NCI-H2227 treated with DMSO at 0.1 percent for 48 hours (cell line): ENCODE measurements at regions not wholly inside any gene's neighbourhood (a gene's known extent, or its start where the extent isn't known, plus 50 kb on each side); places are given as distances from the start of the nearest gene placed in this dataset.
"Not testable (repeated sequence)": the region's sequence is repeated elsewhere in the genome, so short reads cannot be mapped to it uniquely, and the experiment has no call there.

Experiments used
- DNase-seq: peaks from one replicate; lab custom pipeline; 2025; lab: John Stamatoyannopoulos, UW

DNA sequence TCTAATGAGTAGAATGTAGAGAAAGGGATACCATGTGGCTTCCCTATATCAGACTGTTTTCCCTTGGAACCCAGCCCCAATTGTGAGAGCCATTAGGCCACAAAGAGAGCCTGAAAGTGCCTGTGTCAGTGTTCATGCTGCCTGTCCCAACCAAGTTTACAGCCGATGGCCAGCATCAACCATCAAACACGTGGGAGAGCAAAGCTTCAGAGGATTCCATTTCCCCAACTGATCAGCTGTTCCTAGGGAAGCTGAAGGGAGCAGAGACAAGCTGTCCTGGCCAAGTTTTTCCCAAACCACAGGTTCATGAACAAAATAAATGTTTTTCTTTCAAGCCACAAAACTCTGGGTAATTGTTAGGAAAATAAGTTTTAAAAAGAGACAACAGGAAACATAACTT, 589.0 kb upstream of the DEFB115 start:
- not testable (repeated sequence) for DNase-seq

DNA sequence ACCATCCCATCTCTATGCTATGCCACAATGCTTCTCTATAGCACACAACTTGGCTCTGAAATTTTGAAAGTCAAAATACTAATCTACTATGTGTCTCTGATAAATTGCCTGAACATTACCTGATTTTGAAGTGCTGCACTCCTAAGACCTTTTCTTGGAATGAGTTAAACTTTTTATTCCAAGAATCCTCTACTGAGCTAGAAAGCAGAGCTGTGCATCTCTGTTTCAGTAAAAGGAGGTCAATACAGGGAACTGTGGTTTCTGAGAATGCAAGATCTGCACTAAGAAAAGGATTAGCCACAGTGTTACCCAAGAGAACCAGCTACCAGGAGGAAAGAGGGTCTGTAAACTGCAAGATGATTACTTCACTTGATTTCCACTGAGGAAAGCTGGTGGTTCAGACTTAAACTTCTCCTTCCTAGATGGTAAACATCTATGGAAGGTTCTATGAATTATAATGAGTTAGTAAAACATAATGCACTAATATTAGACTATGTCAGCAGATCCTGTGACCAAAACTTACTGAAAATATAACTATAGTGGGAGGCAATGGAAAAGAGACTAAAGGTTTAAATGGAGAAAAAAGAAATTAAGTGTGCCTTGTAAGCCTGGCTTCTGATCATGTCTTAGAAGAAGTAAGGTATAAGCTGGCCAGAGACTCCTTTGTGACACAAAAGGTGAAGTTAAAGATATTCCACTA, 588.0 kb upstream of the DEFB115 start:
- not testable (repeated sequence) for DNase-seq

DNA sequence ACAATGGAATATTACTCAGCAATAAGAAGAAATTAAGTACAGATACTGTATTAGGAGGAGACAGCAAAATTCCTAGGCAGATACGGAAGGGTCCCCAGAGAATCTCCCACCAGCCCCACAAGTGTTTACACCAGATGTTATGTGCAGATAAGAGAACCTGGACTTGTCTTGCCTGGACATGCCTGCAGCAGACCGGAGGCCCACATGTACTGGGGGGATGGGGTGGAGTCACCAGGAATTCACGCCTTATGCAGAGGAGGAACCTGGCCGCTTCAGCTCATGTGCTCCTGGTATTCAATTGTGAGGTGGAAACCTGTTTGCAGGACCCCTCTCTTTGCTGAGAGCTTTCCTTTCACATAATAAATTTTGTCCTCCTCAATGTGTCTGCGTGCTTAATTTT, 586.3 kb upstream of the DEFB115 start:
- not testable (repeated sequence) for DNase-seq

DNA sequence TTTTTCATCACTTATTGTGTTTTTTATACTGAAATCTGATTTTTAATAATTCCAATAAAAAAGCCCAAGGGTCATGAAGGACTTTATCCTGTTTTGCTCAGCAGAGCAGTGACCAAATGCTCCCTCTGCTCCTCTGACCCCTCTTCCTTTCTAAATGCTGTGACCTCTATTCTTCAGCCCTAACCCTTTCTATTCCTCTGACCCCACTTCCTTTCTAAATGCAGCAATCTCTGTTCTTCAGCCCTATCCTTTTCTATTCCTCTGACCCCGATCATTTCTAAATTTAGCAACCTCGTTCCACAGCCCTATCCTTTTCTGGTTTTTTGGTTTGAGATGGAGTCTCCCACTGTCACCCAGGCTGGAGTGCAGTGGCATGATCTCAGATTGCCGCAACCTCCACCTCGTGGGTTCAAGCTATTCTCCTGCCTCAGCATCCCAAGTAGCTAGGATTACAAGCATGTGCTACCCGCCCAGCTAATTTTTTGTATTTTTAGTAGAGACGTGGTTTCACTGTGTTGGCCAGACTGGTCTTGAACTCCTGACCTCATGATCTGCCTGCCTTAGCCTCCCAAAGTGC, 581.4 kb upstream of the DEFB115 start:
- not testable (repeated sequence) for DNase-seq

DNA sequence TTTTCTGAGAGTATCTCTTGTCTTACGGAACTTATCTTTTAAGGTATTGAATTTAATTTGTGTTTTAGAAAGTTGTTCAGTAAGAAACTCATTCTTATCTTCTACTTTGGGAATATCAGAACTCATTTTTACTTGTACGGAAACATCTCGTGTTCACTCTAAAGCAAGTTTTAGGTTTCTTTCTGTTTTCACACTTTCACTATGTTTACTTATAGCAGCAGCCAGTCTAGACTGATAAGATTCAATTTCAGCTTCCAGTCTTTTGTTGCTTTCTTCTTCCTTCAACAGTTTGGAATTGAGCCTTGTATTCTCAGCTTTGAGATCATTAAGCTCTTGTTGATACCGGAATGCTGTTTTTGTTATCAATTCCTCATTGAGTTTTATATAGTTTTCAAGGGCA, 575.2 kb upstream of the DEFB115 start:
- DNase-seq: not testable (repeated sequence)

DNA sequence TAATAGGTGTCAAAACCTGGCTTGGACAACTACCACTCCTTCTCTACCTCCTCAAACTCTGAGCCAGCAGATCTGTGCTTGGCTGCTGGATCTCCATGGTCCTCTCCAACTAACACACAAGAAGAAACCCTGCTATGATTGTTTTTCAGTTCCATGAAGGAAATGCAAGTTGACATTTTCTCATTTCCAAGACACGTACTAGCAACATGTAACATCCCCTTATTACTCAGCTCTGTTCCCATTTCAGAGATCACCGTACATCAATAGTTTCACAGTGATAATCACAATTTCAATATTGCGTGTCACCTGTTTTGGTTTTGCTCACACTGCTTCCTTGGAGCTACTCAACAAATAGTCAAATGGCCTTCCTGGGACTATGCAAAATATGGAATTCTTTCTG, 544.6 kb upstream of the DEFB115 start:
- not testable (repeated sequence) for DNase-seq

DNA sequence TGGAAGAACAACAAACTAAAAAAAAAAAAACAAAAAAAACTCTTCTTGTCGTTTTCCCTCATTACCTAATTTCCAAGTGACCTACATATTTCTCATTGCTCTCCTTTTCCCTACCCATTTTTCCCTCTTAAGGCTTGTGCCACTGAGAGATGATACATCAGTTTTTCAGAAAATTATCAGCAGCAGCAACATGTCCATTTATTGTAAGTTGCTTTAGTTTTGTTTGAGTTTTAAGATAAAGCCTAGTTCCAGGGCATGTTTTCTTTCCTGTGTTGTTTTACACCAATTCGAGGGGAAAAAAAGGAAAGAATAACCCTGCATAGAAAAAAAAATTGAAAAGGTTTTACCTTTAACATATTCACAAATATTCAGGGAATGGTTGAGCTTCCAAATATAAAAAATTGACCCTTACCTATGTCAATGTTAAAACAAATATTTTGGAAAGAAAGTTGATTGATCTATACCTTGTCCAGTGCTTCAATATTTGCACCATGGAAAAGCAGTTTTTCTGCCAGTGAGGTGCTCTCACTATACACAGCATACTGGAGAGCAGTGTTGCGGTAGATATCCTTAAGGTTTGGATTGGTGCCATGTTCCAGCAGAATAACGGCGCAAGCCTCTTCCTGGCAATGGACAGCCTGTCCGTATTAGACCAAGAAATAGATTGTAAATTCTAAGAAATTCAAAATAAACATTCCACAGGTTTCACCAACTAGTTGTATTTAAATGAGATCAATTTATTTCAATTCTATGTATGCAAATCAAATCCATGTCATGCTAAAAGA, 537.9 kb upstream of the DEFB115 start:
- not testable (repeated sequence) for DNase-seq

DNA sequence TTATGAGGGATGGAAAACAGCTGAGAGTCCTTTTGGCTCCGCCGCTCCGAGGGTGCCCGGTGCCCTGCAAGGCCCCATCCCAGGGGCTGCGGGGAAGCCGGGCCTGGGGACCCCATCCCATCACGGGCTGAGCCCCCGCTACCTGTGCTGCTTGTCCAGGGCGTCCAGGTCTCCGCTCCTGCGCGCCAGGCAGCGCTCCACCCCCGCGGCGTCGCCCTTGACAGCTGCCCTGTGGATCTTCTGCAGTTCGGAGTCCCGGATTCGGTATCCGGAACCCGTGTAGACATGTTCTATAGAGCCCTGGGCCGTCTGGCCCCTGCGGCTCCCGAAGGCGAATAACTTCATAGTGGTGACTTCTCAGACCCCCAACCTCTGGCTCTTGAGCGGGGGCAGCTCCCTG, 534.0 kb upstream of the DEFB115 start:
- DNase-seq: not testable (repeated sequence)

DNA sequence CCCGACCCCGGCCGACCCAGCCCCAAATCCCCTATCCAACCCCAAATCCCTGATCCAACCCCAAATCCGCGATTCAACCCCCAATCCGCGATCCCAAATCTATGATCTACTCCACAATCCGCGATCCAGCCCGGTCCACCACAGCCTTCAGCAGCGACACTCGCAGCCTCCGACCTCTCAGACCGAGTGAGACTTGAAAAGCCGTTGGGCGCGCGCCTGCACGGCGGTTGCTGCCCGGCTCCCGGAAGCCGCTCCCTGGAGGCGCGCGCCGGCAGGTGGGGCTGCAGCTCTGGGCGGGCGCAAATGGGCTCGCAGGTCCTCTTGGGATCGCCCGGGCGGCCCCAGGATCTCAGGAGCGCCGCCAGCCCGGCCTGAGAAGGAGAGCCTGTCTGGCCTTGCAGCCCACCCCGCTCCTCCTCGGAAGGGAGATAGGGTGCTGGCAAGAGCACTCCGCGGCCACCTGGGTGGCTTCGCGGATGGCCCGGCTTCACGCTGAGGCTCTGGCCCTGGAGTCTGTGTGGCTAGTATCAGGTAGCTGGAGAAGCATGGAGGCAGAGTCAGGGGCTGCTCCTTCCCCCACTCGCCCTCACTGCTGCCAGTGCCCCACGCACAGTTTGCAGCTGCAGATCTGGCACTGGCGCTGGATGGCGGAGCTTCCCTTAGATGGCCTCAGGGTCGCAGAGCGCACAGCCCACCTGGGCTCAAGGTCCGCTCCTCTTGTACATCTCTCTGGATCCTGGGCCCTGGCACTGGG, 533.4 kb upstream of the DEFB115 start:
- peak; percentile 2 for DNase-seq

DNA sequence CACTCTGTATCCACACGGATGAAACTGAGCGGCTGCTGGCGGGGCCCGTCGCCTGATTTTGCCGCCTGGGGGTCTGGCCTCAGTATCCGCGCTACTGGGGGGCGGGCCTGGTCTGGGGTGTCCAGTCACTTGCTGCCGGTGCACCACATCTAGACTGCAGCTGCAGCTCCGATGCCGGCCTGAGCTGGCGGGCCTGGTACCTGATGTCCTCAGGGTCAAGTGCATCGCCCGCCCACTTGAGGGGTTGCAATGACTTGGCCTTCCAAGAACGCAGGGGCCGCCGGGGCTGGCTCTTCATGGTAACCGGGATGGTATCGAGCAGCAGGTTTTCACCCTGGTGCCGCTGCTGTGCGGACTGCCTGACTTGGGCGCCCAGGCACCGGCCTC, 532.8 kb upstream of the DEFB115 start:
- DNase-seq: not testable (repeated sequence)

DNA sequence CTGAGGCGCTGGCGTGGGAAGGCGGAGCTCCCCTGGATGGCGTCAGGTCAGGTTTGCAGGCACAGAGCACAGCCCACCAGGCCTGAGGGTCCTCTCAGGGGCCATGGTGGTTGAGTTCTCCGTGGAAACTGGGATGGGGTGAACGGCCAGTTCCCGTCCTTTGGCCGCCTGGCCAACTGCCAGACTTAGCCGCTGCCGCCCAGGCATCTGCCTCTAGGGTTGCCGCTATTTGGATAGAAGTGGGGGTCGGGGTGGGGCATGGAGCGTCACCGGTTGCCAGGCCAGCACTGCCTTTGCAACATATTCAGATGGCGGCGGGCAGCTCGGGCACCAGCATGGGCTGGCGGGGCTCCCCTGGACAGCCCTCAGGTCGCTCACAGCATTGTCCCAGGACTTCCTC, 532.3 kb upstream of the DEFB115 start:
- DNase-seq: not testable (repeated sequence)

DNA sequence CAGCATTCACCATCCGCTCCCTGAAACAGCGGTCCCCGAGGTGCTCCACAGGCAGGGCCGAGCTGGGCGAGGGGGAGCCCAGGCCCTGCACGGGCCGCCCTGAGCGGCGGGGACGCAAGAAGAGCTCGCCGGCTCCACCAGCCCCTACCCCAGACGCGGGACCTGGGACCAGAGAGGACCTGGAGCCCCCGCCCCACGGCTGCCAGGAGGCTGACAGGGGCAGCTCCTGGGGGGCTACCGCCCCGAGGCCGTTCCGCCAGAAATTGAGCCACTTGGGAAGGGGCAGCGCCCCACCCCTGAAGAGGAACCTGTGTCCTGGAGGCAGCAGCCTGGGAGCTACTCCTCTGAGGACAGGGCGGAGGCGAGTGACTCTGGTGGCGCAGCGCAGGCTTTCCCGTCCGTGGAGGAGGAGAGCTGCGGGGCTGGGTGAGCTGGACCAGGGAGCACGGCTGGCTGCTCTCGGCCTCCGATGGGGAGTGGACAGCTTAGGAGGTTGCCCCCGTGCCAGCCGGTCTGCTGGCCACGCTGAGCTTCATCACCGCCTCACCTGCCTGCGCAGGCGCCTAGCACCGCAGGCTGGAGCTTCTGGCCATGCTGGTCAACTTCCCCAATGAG, 529.1 kb upstream of the DEFB115 start:
- DNase-seq: not testable (repeated sequence)
